ENCODE measurements at regions not wholly inside any gene's neighbourhood (a gene's known extent, or its start where the extent isn't known, plus 50 kb on each side); places are given as distances from the start of the nearest gene placed in this dataset.

DNA sequence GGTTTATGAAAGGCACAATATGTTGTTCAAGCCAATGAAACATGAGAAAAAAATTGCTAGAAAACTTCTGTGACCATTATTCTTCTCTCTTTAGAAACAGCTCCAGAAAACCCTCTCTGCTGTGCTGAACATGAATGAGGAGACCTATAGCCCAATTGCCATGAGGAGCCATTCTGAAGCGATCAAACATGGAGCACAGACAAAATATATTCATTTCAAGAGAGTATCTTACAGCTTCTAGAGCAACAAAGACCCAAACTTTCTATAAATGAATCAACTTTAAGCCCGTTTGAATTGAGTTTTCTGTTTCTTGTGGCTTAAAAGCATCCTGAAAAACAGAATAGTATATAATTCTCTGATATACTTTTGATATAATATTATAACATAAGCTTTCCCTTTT, 83.4 kb upstream of the UCN3 start:
- no peak overlapping the region for H3K4me3 ChIP-seq (ENCODE audit: low read depth, low read length)
- TF ChIP-seq MYC (IDR thresholded peaks at IDR 0.05; ENCODE audit: low read depth, low read length) (no peak), POLR2A (IDR thresholded peaks at IDR 0.05; ENCODE audit: extremely low read depth, insufficient read length) (no peak)
- TF ChIP-seq, protein P1, sequence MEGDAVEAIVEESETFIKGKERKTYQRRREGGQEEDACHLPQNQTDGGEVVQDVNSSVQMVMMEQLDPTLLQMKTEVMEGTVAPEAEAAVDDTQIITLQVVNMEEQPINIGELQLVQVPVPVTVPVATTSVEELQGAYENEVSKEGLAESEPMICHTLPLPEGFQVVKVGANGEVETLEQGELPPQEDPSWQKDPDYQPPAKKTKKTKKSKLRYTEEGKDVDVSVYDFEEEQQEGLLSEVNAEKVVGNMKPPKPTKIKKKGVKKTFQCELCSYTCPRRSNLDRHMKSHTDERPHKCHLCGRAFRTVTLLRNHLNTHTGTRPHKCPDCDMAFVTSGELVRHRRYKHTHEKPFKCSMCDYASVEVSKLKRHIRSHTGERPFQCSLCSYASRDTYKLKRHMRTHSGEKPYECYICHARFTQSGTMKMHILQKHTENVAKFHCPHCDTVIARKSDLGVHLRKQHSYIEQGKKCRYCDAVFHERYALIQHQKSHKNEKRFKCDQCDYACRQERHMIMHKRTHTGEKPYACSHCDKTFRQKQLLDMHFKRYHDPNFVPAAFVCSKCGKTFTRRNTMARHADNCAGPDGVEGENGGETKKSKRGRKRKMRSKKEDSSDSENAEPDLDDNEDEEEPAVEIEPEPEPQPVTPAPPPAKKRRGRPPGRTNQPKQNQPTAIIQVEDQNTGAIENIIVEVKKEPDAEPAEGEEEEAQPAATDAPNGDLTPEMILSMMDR (IDR thresholded peaks at IDR 0.05; ENCODE audit: low read depth, low read length), result no peak
- TF ChIP-seq, protein P2, sequence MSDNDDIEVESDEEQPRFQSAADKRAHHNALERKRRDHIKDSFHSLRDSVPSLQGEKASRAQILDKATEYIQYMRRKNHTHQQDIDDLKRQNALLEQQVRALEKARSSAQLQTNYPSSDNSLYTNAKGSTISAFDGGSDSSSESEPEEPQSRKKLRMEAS (IDR thresholded peaks at IDR 0.05; ENCODE audit: low read depth, low read length), result no peak
- DNase-seq (ENCODE audit: low read depth), result no peak

DNA sequence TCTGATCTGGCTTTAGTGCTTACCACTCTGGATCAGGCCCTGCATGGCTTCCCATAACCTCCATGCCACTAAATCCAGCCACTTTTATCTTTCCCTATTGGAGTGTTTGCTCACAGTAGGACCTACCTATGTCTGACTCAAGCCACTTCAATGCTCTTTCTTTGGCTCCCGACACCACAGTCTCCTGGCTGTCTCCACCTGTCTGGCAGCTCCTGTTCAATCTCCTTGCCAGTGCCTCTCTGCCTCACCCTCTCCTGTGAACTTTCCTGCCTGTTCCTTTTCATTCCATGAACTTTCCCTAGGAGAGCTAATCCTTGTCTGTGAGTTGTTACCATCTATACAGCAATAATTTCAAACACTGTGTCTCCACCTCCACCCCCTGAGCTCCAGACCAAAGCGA, 82.6 kb upstream of the UCN3 start:
- DNase-seq (ENCODE audit: low read depth), result no peak
- TF ChIP-seq, protein P1 (IDR thresholded peaks at IDR 0.05; ENCODE audit: low read depth, low read length), result no peak
- TF ChIP-seq, protein P2 (IDR thresholded peaks at IDR 0.05; ENCODE audit: low read depth, low read length), result no peak
- TF ChIP-seq MYC (IDR thresholded peaks at IDR 0.05; ENCODE audit: low read depth, low read length) (no peak), POLR2A (IDR thresholded peaks at IDR 0.05; ENCODE audit: extremely low read depth, insufficient read length) (no peak)

DNA sequence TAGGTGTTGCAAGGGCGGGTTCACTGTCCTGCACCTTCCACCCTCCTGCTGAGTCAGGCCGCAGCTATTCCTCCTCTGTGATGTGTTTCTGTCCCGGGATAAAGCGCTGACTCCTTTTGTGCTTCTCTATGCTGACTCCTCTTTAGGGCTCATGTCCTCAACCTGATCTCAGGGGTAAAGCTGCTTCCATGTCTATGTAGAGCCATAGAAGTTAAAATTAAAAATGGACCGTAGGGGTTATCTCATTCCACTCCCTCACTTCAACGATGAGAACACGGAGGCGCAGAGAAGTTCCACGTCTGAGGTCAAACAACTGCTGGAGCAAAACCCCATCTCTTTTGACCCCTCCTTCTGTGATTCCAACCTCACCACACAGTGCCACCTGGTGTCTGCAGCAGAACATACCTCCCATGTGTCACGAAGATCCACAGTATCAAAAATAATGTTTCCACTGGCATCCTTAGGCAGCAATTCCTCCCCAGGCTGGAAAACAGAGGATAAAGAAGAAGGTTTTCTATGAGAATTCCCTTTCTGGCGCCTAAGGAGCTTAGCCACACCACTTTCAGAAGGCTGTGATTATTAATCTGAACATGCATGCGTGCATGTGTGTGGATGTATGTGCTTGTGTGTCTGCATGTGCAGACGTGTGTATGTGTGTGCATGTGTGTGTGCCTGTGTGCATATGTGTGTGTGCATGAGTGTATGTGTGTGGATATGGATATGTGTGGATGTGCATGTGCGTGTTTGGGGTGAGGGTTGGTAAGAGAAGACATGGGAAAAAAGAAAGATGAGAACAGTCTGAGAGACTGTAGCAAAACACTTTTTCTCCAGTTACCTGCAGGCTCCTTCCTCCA, 81.2 kb upstream of the UCN3 start:
- H3K4me3 ChIP-seq (ENCODE audit: low read depth, low read length), result no peak overlapping the region
- TF ChIP-seq POLR2A (IDR thresholded peaks at IDR 0.05; ENCODE audit: extremely low read depth, insufficient read length) (no peak), MYC (IDR thresholded peaks at IDR 0.05; ENCODE audit: low read depth, low read length) (no peak)
- TF ChIP-seq, protein P1 (IDR thresholded peaks at IDR 0.05; ENCODE audit: low read depth, low read length), result peak; percentile 57
- TF ChIP-seq, protein P2 (IDR thresholded peaks at IDR 0.05; ENCODE audit: low read depth, low read length), result peak; percentile 58; the same call in 1 of the 2 replicates
- DNase-seq (ENCODE audit: low read depth), result peak; percentile 74

More for the DNA sequence above, 82.6 kb upstream of the UCN3 start:
- H3K4me3 ChIP-seq (ENCODE audit: low read depth, low read length), result no peak overlapping the region

DNA sequence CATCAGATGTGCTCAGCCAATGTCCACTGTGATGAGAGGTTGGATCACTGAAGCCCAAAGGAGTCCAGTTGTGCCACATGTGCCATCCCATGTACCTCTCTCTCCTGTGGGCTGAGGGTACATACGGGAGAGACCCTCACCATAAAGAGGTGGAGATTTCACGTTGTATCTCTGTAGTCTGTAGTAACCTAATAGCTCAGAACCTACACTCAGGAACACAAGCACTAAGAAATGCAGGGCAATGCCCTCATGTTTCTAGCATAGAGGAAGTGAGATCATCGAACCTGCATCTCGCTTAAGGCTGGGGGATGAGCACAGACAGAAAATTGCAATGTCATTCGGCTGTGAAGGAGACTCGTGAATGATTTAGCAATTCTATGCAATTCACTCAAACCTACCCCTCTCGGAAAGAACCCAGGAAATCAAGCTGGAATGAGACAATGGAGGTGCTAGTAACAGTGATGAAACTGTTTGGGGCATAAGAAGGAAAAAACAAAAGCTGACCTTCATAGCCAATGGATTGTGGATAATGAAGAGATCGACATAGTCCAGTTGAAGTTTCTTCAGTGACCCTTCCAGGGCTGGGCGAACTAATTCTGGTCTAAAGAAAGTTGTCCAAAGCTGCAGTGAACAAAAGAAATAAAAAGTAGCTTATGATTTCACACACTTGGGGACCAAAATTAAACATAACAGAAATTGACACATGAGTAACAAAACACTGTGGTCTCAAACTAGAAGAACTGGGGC, 80.3 kb upstream of the UCN3 start:
- DNase-seq (ENCODE audit: low read depth), result peak; percentile 86
- TF ChIP-seq, protein P2 (IDR thresholded peaks at IDR 0.05; ENCODE audit: low read depth, low read length), result peak; percentile 20; the same call in 1 of the 2 replicates
- TF ChIP-seq, protein P1 (IDR thresholded peaks at IDR 0.05; ENCODE audit: low read depth, low read length), result no peak
- TF ChIP-seq MYC (IDR thresholded peaks at IDR 0.05; ENCODE audit: low read depth, low read length) (peak; percentile 20; the same call in 1 of the 2 replicates), POLR2A (IDR thresholded peaks at IDR 0.05; ENCODE audit: extremely low read depth, insufficient read length) (no peak)
- no peak overlapping the region for H3K4me3 ChIP-seq (ENCODE audit: low read depth, low read length)

DNA sequence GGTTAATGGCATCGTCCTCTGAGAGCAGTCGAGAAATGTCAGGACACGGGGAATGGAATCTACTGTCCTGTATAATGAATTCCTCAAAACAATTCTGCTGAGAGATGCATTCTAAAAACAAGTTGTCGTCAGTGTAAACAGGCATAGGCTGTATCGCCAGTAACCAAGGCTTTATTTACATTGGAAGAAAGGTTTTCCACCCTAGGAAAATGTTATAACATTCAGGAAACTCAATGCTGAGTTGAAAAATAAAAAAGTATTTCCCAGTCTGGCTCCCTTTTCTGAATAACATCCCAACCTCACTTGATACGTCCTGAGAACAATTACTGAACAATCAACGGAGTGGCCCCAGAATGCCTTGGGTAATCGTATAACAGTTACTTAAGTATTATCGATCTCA, 79.6 kb upstream of the UCN3 start:
- TF ChIP-seq, protein P2 (IDR thresholded peaks at IDR 0.05; ENCODE audit: low read depth, low read length), result no peak
- no peak for TF ChIP-seq POLR2A (IDR thresholded peaks at IDR 0.05; ENCODE audit: extremely low read depth, insufficient read length)
- TF ChIP-seq, protein P1 (IDR thresholded peaks at IDR 0.05; ENCODE audit: low read depth, low read length), result no peak
- no peak for TF ChIP-seq MYC (IDR thresholded peaks at IDR 0.05; ENCODE audit: low read depth, low read length)
- H3K4me3 ChIP-seq (ENCODE audit: low read depth, low read length), result no peak overlapping the region
- DNase-seq (ENCODE audit: low read depth), result no peak
